ENCODE measurements at regions not wholly inside any gene's neighbourhood (a gene's known extent, or its start where the extent isn't known, plus 50 kb on each side); places are given as distances from the start of the nearest gene placed in this dataset.
A peak's percentile ranks its signal among the peaks of the same experiment; 100 is the strongest.
"Not testable (repeated sequence)": the region's sequence is repeated elsewhere in the genome, so short reads cannot be mapped to it uniquely, and the experiment has no call there.

GRCh38 chr2:75324861-75325284 lies 125.6 kb upstream of the TACR1 start:
- DNase-seq (ENCODE audit: low read depth) = no peak

DNA sequence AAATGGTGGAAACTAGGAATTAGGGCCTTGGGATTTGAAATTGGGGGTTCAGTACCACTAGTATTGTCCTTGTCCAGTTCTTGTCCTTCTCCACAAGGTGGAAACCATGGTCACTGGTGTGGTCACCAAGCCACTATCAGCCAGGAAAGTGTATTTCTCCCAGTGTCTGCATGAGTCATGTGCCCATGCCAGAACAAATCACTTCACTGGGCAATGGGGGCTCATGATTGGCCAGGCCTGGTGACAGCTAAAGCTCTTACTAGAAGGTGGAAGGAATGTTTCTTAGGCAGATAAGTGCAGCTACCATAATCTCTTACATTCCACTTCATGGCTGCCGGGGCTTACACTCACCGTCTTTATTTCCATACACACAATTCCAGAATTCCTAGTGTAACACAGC lies 124.8 kb upstream of the TACR1 start:
- DNase-seq (ENCODE audit: low read depth) = no peak

DNA sequence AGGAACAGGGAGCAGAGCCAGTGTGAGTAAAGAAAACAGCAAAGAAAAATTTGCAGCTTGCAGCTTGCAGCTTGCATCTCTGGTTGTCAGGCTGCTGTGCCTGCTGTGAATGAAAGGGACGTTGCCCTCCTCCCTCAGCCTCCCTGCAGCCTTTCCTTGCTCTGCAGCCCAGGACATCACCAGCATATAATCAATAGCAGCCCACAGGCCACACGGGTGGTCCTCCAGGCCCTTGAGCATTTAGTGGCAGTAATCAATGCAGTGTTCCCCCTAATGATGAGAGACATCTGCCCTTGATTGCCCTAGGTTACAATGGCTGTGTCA lies 122.2 kb upstream of the TACR1 start:
- DNase-seq (ENCODE audit: low read depth) = no peak

DNA sequence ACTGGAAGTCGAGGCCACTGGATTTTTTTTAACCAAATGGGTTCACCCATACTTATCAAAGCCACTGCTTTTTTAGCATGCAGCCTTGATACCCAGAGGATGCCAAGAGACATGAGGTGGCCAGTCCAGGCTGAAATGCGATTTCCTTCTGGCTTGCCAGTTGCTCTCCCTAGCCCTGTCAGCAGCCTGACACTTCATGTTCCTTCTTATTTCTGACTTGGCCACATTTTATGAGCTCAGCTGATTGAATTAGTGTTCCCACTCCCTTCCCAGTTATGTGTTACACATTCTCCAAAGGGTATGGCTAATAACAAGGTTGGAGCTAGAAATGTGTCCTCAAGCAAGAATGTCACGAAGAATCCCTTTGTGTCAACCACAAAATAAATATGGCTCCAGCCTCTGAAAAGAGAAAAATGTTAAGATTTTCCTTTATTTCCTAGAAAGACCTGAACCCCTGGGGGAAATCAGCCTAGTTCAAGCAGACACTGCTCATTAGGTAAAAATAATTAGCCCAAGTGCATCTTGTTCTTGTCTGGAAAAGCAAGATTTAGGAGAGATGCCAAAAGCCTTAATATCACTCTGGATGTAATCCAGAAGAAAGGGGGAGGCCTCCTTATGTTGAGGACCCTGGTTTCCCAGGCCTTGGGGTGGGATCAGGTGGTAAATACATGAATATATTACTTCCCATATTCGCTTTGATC lies 121.7 kb upstream of the TACR1 start:
- DNase-seq (ENCODE audit: low read depth) = no peak

GRCh38 chr2:75319951-75320350 lies 120.6 kb upstream of the TACR1 start:
- no peak for DNase-seq (ENCODE audit: low read depth)

- DNase-seq (ENCODE audit: low read depth) = no peak
These were observed 118.5 kb upstream of the TACR1 start for GRCh38 chr2:75317802-75318201.

DNA sequence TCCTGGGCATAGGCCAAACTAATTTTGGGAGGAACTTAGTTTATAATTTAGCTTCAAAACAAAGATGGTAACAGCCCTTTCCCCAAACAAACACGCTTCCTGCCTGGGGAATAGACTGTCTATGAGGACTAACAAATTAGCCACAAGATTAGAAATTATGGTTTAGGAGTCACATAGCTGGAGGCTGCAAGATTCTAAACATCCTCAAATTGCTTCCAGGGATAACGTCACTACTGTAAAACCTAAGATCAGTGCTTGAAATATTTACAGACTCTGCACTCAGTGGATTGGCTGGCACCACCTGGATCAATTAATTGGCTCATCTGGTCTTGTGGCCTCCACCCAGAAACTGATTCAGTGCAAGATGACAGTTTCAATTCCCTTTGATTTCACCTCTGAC lies 118.0 kb upstream of the TACR1 start:
- no peak for DNase-seq (ENCODE audit: low read depth)

- no peak for DNase-seq (ENCODE audit: low read depth)
These were observed 116.1 kb upstream of the TACR1 start for GRCh38 chr2:75315436-75315835.

- DNase-seq (ENCODE audit: low read depth) = no peak
These were observed 112.7 kb upstream of the TACR1 start for GRCh38 chr2:75311993-75312392.

GRCh38 chr2:75311521-75311920 lies 112.2 kb upstream of the TACR1 start:
- DNase-seq (ENCODE audit: low read depth) = no peak

DNA sequence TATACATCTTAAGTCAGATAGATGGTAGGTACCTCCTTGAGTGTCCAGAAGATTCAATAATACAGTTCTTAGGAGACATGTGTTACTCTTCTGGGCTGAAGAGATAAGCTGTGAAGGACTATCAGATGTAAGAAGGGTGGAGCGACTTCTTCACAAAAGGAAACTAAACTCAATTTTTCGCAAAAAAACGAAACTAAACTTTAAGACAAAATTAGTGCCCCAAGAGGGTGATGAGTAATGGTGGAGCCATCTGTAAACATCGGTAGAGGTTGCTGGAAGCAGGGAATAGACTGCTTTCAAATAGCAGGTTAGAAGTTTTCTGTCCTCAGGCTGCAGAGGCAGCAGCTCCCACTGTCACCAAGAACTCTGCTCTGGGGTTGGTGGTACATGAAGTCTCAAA lies 111.6 kb upstream of the TACR1 start:
- no peak for DNase-seq (ENCODE audit: low read depth)

- no peak for DNase-seq (ENCODE audit: low read depth)
These were observed 110.5 kb upstream of the TACR1 start for GRCh38 chr2:75309596-75310463.

GRCh38 chr2:75303227-75303626 lies 103.9 kb upstream of the TACR1 start:
- DNase-seq (ENCODE audit: low read depth) = no peak

- DNase-seq (ENCODE audit: low read depth) = no peak
These were observed 95.0 kb upstream of the TACR1 start for GRCh38 chr2:75294362-75294761.

- DNase-seq (ENCODE audit: low read depth) = peak; percentile 35
These were observed 93.5 kb upstream of the TACR1 start for GRCh38 chr2:75292826-75293225.

DNA sequence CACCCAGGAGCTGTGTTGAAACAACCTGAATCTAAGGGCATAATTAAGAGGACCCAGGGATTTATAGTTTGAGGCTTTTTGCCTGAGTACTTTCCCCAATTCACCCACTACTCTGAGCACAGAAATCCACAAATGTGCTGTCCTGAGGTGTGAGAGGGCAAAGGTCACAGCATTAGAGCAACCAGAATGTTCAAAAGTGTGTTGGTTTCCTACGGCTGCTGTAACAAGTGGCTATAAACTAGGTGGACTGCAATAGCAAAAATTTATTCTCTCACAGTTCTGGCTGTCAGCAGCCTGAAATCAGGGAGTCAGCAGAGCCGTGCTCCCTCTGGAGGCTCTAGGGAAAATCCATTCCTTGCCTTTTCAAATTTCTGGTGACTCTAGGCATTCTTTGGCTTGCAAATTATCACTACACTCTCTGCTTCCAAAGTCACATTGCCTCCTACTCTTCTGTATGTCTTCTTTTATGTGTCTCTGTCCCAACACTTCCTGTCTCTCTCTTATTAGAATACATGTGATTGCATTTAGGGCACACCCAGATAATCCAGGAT lies 91.4 kb upstream of the TACR1 start:
- DNase-seq (ENCODE audit: low read depth) = no peak

- no peak for DNase-seq (ENCODE audit: low read depth)
These were observed 90.5 kb upstream of the TACR1 start for GRCh38 chr2:75289771-75290170.

- DNase-seq (ENCODE audit: low read depth) = not testable (repeated sequence)
These were observed 89.9 kb upstream of the TACR1 start for GRCh38 chr2:75289178-75289577.

- no peak for DNase-seq (ENCODE audit: low read depth)
These were observed 89.4 kb upstream of the TACR1 start for GRCh38 chr2:75288760-75289159.

GRCh38 chr2:75287624-75288316 lies 88.5 kb upstream of the TACR1 start:
- no peak for DNase-seq (ENCODE audit: low read depth)

DNA sequence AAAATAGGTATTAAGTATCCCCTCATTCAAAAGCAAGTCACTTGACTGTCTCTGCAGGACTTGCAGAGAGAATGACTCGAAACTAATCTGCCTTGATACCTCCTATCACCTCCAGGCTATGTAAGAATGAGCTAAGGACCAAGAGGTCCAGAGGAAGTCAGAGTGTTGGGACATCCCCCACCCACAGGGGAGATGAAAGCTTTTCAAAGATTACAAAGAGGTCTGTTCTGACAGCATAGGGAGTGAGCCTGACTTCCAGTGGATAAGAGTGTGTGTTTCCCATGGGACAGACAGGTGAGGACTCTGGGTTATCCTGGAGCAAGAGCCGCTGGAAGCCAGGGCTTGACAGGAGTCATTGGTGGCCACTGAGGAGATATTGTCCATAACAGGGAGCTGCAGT lies 85.0 kb upstream of the TACR1 start:
- DNase-seq (ENCODE audit: low read depth) = no peak

DNA sequence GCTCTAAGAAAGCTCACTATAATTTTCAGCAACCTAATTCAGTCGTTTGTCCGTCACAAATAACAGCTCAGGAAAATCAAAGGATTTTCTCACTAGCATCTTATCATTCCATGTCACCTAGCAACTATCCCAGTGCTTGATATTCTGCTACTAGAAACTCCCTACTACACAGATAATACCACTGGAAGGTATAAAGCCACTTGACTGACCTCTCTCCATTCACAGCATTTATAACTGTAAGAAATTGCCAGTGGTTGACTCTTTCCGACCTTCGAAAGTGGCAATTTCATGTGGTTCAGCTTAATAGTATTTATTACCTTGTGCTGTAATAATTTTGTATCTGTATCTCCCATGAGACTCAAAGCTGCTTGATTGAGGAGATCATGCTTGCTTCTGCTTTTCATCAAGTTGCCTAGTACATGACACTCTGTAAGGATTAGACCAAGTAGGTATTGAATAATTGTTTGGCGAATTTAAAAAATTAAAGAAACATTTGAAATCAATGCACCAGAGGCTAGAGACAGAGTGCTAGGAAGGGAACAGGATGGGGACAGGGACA lies 79.6 kb upstream of the TACR1 start:
- DNase-seq (ENCODE audit: low read depth) = no peak
